ENCODE measurements at regions not wholly inside any gene's neighbourhood (a gene's known extent, or its start where the extent isn't known, plus 50 kb on each side); places are given as distances from the start of the nearest gene placed in this dataset.
"Not testable (repeated sequence)": the region's sequence is repeated elsewhere in the genome, so short reads cannot be mapped to it uniquely, and the experiment has no call there.

DNA sequence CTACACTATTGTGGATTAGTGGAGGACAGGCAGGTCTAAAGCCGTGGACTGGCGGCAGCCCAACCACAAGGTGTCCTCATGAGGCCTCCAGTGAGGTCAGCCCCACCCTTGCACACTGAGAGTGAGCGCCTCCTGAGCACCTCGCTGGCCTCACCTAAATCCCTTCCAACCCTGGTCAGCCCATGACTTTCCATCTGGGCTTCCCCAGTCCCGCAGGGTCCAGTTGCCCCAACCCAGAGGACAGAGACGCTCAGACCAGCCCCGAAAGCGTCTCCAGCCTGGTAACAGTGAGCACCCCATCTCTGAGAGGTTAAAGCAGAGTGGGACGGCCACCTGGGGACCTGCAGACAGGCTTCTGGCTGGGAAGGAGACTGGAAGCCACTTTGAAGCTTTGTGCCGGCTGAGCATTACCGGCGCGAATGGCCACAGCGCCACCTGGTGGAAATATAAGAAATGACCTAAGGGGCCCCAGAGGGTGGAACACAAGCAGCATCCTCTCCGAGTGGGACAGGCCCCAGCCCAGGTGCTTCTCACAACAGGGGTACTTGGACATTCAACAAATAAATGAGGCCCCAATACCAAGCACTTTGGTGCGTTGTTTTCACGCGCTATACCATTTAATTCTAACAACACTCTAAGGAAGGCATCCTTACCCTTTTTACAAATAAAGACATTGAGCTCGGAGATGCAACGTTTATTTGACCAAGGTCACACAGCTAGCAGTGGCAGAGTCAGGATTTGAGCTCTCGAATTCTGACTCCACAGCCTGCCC lies 65.7 kb upstream of the TOP1 start:
- H3K27ac ChIP-seq: 0 out of 2 replicates have a peak overlapping the region, but pooled peaks have one; percentile 42
- no peak overlapping the region for H3K4me3 ChIP-seq
- H3K36me3 ChIP-seq (ENCODE audit: insufficient read depth, low read length): no peaks in the 10 kb centered on the region
- TF ChIP-seq POLR2AphosphoS5 (IDR thresholded peaks at IDR 0.05; ENCODE audit: borderline replicate concordance, low read depth, low read length) (no peak), FOXP2 (optimal IDR thresholded peaks at IDR 0.05; ENCODE audit: control extremely low read depth, extremely low read length, insufficient read depth) (no peak), EZH2 (IDR thresholded peaks at IDR 0.05) (no peak)
- H3K9me3 ChIP-seq (ENCODE audit: low read depth, low read length): no peaks in the 10 kb centered on the region
- no peak overlapping the region for H3K9ac ChIP-seq (ENCODE audit: insufficient read length)
- no peak for DNase-seq (ENCODE audit: low read depth, low spot score)

- H3K36me3 ChIP-seq (ENCODE audit: insufficient read depth, low read length): no peaks in the 10 kb centered on the region
- TF ChIP-seq POLR2AphosphoS5 (IDR thresholded peaks at IDR 0.05; ENCODE audit: borderline replicate concordance, low read depth, low read length) (no peak), EZH2 (IDR thresholded peaks at IDR 0.05) (no peak), FOXP2 (optimal IDR thresholded peaks at IDR 0.05; ENCODE audit: control extremely low read depth, extremely low read length, insufficient read depth) (no peak)
These were observed 65.1 kb upstream of the TOP1 start for GRCh38 chr20:40963505-40963845.

DNA sequence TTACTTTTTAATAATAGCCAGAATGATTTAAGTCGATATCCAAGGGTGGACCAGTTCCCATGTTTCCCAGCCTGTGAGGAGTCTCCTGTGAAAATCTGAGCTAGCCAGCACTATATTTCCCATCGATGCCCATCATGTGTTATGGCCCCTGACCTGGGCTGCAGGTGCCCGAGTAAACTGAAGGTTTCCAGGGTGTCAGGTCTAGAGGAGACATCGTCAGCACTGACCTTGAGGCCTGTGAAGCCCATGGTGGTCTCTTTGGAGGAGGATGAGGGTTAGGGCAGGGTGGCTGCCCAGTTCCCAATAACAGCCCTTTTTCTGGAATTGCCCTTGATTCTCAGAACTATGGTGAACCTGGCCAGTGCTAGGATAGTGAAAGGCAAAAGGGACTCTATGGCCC lies 63.0 kb upstream of the TOP1 start:
- DNase-seq (ENCODE audit: low read depth, low spot score): no peak
- TF ChIP-seq EZH2 (IDR thresholded peaks at IDR 0.05) (no peak), FOXP2 (optimal IDR thresholded peaks at IDR 0.05; ENCODE audit: control extremely low read depth, extremely low read length, insufficient read depth) (no peak), POLR2AphosphoS5 (IDR thresholded peaks at IDR 0.05; ENCODE audit: borderline replicate concordance, low read depth, low read length) (no peak)

More at GRCh38 chr20:40963505-40963845, 65.1 kb upstream of the TOP1 start:
- Histone ChIP-seq H3K9ac (ENCODE audit: insufficient read length) (no peak overlapping the region), H3K27ac (no peak overlapping the region), H3K4me3 (no peak overlapping the region), H3K9me3 (ENCODE audit: low read depth, low read length) (no peaks in the 10 kb centered on the region)
- DNase-seq (ENCODE audit: low read depth, low spot score): no peak

GRCh38 chr20:40966103-40966502 lies 62.5 kb upstream of the TOP1 start:
- Histone ChIP-seq H3K9me3 (ENCODE audit: low read depth, low read length) (no peaks in the 10 kb centered on the region), H3K4me3 (no peak overlapping the region), H3K36me3 (ENCODE audit: insufficient read depth, low read length) (no peaks in the 10 kb centered on the region), H3K9ac (ENCODE audit: insufficient read length) (no peak overlapping the region), H3K27ac (no peak overlapping the region)
- no peak for DNase-seq (ENCODE audit: low read depth, low spot score)
- no peak for TF ChIP-seq FOXP2 (optimal IDR thresholded peaks at IDR 0.05; ENCODE audit: control extremely low read depth, extremely low read length, insufficient read depth)
- TF ChIP-seq POLR2AphosphoS5 (IDR thresholded peaks at IDR 0.05; ENCODE audit: borderline replicate concordance, low read depth, low read length): no peak
- no peak for TF ChIP-seq EZH2 (IDR thresholded peaks at IDR 0.05)

More for the DNA sequence above, 63.0 kb upstream of the TOP1 start:
- no peaks in the 10 kb centered on the region for H3K9me3 ChIP-seq (ENCODE audit: low read depth, low read length)
- H3K27ac ChIP-seq: no peak overlapping the region
- no peak overlapping the region for H3K4me3 ChIP-seq
- H3K36me3 ChIP-seq (ENCODE audit: insufficient read depth, low read length): no peaks in the 10 kb centered on the region
- no peak overlapping the region for H3K9ac ChIP-seq (ENCODE audit: insufficient read length)

- H3K27ac ChIP-seq: no peak overlapping the region
- H3K4me3 ChIP-seq: no peak overlapping the region
- TF ChIP-seq POLR2AphosphoS5 (IDR thresholded peaks at IDR 0.05; ENCODE audit: borderline replicate concordance, low read depth, low read length) (no peak), EZH2 (IDR thresholded peaks at IDR 0.05) (no peak), FOXP2 (optimal IDR thresholded peaks at IDR 0.05; ENCODE audit: control extremely low read depth, extremely low read length, insufficient read depth) (no peak)
- no peaks in the 10 kb centered on the region for H3K9me3 ChIP-seq (ENCODE audit: low read depth, low read length)
- H3K36me3 ChIP-seq (ENCODE audit: insufficient read depth, low read length): no peaks in the 10 kb centered on the region
- H3K9ac ChIP-seq (ENCODE audit: insufficient read length): no peak overlapping the region
- no peak for DNase-seq (ENCODE audit: low read depth, low spot score)
These were observed 62.0 kb upstream of the TOP1 start for GRCh38 chr20:40966516-40967185.

GRCh38 chr20:40967700-40968099 lies 60.9 kb upstream of the TOP1 start:
- no peak for DNase-seq (ENCODE audit: low read depth, low spot score)
- Histone ChIP-seq H3K4me3 (no peak overlapping the region), H3K9me3 (ENCODE audit: low read depth, low read length) (no peaks in the 10 kb centered on the region), H3K36me3 (ENCODE audit: insufficient read depth, low read length) (no peaks in the 10 kb centered on the region), H3K27ac (no peak overlapping the region), H3K9ac (ENCODE audit: insufficient read length) (no peak overlapping the region)
- TF ChIP-seq EZH2 (IDR thresholded peaks at IDR 0.05) (no peak), POLR2AphosphoS5 (IDR thresholded peaks at IDR 0.05; ENCODE audit: borderline replicate concordance, low read depth, low read length) (no peak), FOXP2 (optimal IDR thresholded peaks at IDR 0.05; ENCODE audit: control extremely low read depth, extremely low read length, insufficient read depth) (no peak)

GRCh38 chr20:40968816-40969562 lies 59.6 kb upstream of the TOP1 start:
- not testable (repeated sequence) for H3K9ac ChIP-seq (ENCODE audit: insufficient read length); H3K27ac ChIP-seq; H3K9me3 ChIP-seq (ENCODE audit: low read depth, low read length); H3K36me3 ChIP-seq (ENCODE audit: insufficient read depth, low read length)
- peak; percentile 39 for DNase-seq (ENCODE audit: low read depth, low spot score)
- H3K4me3 ChIP-seq: peak overlapping the region; percentile 38; the same call in 1 of the 2 replicates

GRCh38 chr20:40970218-40970617 lies 58.4 kb upstream of the TOP1 start:
- no peak for DNase-seq (ENCODE audit: low read depth, low spot score)
- H3K4me3 ChIP-seq: no peak overlapping the region
- H3K9me3 ChIP-seq (ENCODE audit: low read depth, low read length): no peaks in the 10 kb centered on the region
- TF ChIP-seq EZH2 (IDR thresholded peaks at IDR 0.05) (no peak), FOXP2 (optimal IDR thresholded peaks at IDR 0.05; ENCODE audit: control extremely low read depth, extremely low read length, insufficient read depth) (no peak)
- H3K27ac ChIP-seq: no peak overlapping the region
- no peak overlapping the region for H3K9ac ChIP-seq (ENCODE audit: insufficient read length)
- H3K36me3 ChIP-seq (ENCODE audit: insufficient read depth, low read length): no peaks in the 10 kb centered on the region
